K562 (cell line): ENCODE measurements at regions not wholly inside any gene's neighbourhood (a gene's known extent, or its start where the extent isn't known, plus 50 kb on each side); places are given as distances from the start of the nearest gene placed in this dataset.
A peak's percentile ranks its signal among the peaks of the same experiment; 100 is the strongest.

Source experiments
- ERF ChIP-seq: fragments of 450-650 bp; formaldehyde crosslinking; IDR thresholded peaks from 2 replicates; pipeline ENCODE4 v1.4.0; 2020; ENCODE audit warnings: mild to moderate bottlenecking, mixed read lengths
- MGA ChIP-seq: fragments of 450-650 bp; IDR thresholded peaks from 2 replicates; pipeline ENCODE4 v1.6.1; 2016; ENCODE audit warnings: mild to moderate bottlenecking, moderate library complexity
- NR1H2 ChIP-seq: sonication (generic); formaldehyde crosslinking; IDR thresholded peaks from 2 replicates; pipeline ENCODE4 v1.4.0; 2020; ENCODE audit warnings: mild to moderate bottlenecking, missing genetic modification reagents
- NR2C1 ChIP-seq, 2 experiments: fragments of 450-650 bp; IDR thresholded peaks; 2 replicates each; pipeline ENCODE4 v1.6.1; 2017; ENCODE audit warnings: mild to moderate bottlenecking in 2 of 2, antibody characterized with exemption in 1 of 2, inconsistent platforms in 1 of 2, missing compliant biosample characterization in 1 of 2, missing genetic modification characterization in 1 of 2
- PTRF ChIP-seq: fragments of 450-650 bp; IDR thresholded peaks from 2 replicates; pipeline ENCODE4 v1.6.1; 2016; ENCODE audit warnings: mild to moderate bottlenecking, missing genetic modification characterization, missing compliant biosample characterization
- TAF1 ChIP-seq: IDR thresholded peaks from 2 replicates; pipeline ENCODE4 v1.6.1; 2011; ENCODE audit warnings: mild to moderate bottlenecking, low read length, moderate library complexity; ENCODE audit not compliant: insufficient read depth, control insufficient read depth, severe bottlenecking; ENCODE audit errors: extremely low read depth
- TFAP4 ChIP-seq: sonication (generic); formaldehyde crosslinking; IDR thresholded peaks from 2 replicates; pipeline ENCODE4 v1.8.0; 2022; ENCODE audit warnings: missing genetic modification reagents, mild to moderate bottlenecking, moderate library complexity, borderline replicate concordance
- ZBTB17 ChIP-seq: fragments of 450-650 bp; formaldehyde crosslinking; IDR thresholded peaks from 2 replicates; pipeline ENCODE4 v1.4.0; 2020; ENCODE audit warnings: mild to moderate bottlenecking
- ZKSCAN8 ChIP-seq: fragments of 200-800 bp; sonication (Bioruptor generic); IDR thresholded peaks from 2 replicates; pipeline ENCODE4 v1.6.1; 2016; ENCODE audit warnings: missing genetic modification characterization, missing compliant biosample characterization
- ZNF785 ChIP-seq: fragments of 250-450 bp; sonication (Bioruptor Pico); IDR thresholded peaks from 2 replicates; pipeline ENCODE4 v1.4.0; 2020; ENCODE audit warnings: mild to moderate bottlenecking
- TF ChIP-seq, protein P1 (sequence below): sonication (generic); IDR thresholded peaks from 2 replicates; pipeline ENCODE4 v1.6.1; 2016
- TF ChIP-seq, protein P2 (sequence below): fragments of 450-650 bp; conservative IDR thresholded peaks from 2 replicates; pipeline ENCODE4 v1.6.1; 2016; ENCODE audit warnings: missing genetic modification characterization, low read depth, mild to moderate bottlenecking, missing compliant biosample characterization, moderate library complexity

- peak; percentile 10; the same call in 1 of the 2 replicates for TF ChIP-seq PTRF
- TF ChIP-seq ZBTB17 (CRISPR knock-in tag) = peak; percentile 69; the same call in 1 of the 2 replicates
- peak; percentile 38; the same call in 1 of the 2 replicates for TF ChIP-seq MGA
- 0 out of 2 replicates have a peak, but pooled peaks have one; percentile 54 for TF ChIP-seq ZKSCAN8 (CRISPR knock-in tag)
- TF ChIP-seq ZNF785 (CRISPR knock-in tag) = no peak
- no peak for TF ChIP-seq NR1H2 (CRISPR knock-in tag)
- TF ChIP-seq, protein P1, sequence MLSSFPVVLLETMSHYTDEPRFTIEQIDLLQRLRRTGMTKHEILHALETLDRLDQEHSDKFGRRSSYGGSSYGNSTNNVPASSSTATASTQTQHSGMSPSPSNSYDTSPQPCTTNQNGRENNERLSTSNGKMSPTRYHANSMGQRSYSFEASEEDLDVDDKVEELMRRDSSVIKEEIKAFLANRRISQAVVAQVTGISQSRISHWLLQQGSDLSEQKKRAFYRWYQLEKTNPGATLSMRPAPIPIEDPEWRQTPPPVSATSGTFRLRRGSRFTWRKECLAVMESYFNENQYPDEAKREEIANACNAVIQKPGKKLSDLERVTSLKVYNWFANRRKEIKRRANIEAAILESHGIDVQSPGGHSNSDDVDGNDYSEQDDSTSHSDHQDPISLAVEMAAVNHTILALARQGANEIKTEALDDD = peak; percentile 30; the same call in 1 of the 2 replicates
- TF ChIP-seq TAF1 = no peak
- TF ChIP-seq NR2C1 (IDR thresholded peaks at IDR 0.05) = no peak
- 0 out of 2 replicates have a peak, but pooled peaks have one; percentile 46 for TF ChIP-seq NR2C1 (tag; IDR thresholded peaks at IDR 0.05)
- peak; percentile 81 for TF ChIP-seq TFAP4 (CRISPR knock-in tag)
- TF ChIP-seq ERF = no peak
- TF ChIP-seq, protein P2, sequence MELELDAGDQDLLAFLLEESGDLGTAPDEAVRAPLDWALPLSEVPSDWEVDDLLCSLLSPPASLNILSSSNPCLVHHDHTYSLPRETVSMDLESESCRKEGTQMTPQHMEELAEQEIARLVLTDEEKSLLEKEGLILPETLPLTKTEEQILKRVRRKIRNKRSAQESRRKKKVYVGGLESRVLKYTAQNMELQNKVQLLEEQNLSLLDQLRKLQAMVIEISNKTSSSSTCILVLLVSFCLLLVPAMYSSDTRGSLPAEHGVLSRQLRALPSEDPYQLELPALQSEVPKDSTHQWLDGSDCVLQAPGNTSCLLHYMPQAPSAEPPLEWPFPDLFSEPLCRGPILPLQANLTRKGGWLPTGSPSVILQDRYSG = 0 out of 2 replicates have a peak, but pooled peaks have one; percentile 63
Observed at GRCh38 chr2:55119711-55120487, 69.6 kb upstream of the RTN4 start (continued).
